ENCODE measurements at regions not wholly inside any gene's neighbourhood (a gene's known extent, or its start where the extent isn't known, plus 50 kb on each side); places are given as distances from the start of the nearest gene placed in this dataset.

DNA sequence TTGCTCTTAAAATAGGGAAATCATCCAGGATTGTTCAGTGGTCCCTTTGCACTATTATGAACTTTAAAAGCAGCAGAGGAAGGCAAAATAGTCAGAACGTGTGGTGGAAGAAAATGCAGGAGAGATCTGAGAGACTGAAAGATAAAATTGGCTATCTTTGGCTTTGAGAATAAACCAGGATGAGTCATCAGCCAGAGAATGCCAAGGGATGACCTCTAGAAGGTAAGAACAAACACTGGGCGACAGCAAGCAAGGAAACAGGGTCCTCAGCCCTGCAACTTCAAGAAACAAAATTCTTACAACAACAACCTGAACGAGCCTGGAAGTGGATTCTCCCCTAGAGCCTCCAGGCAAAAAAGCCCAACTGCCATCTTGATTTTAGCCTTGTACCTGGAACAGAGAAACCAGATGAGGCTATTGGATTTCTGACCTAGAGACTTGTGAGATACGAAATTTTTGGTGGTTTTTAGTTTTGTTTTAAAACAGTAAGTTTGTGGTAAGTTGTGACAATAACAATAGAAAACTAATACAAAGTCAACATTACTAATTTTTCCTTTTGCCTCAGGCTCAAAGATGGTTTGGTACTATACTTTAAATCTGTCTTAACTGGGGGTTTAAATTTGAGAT, 130.2 kb upstream of the CNTNAP2 start:
- TF ChIP-seq CTCF (IDR thresholded peaks at IDR 0.05) (no peak), POLR2A (IDR thresholded peaks at IDR 0.05; ENCODE audit: low read length) (no peak), EP300 (IDR thresholded peaks at IDR 0.05) (no peak), RCOR1 (IDR thresholded peaks at IDR 0.05; ENCODE audit: low read depth, low read length) (no peak), RNF2 (IDR thresholded peaks at IDR 0.05; ENCODE audit: borderline replicate concordance, low read depth) (no peak), TP53 (CRISPR knock-in tag; IDR thresholded peaks at IDR 0.05) (no peak), CEBPB (IDR thresholded peaks at IDR 0.05) (no peak), BCL3 (IDR thresholded peaks at IDR 0.05) (no peak), POLR2AphosphoS2 (conservative IDR thresholded peaks at IDR 0.05; ENCODE audit: low read length) (no peak)
- TF ChIP-seq, protein P1, sequence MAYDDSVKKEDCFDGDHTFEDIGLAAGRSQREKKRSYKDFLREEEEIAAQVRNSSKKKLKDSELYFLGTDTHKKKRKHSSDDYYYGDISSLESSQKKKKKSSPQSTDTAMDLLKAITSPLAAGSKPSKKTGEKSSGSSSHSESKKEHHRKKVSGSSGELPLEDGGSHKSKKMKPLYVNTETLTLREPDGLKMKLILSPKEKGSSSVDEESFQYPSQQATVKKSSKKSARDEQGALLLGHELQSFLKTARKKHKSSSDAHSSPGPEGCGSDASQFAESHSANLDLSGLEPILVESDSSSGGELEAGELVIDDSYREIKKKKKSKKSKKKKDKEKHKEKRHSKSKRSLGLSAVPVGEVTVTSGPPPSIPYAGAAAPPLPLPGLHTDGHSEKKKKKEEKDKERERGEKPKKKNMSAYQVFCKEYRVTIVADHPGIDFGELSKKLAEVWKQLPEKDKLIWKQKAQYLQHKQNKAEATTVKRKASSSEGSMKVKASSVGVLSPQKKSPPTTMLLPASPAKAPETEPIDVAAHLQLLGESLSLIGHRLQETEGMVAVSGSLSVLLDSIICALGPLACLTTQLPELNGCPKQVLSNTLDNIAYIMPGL (CRISPR knock-in tag; IDR thresholded peaks at IDR 0.05; ENCODE audit: borderline replicate concordance): no peak
- TF ChIP-seq, protein P2, sequence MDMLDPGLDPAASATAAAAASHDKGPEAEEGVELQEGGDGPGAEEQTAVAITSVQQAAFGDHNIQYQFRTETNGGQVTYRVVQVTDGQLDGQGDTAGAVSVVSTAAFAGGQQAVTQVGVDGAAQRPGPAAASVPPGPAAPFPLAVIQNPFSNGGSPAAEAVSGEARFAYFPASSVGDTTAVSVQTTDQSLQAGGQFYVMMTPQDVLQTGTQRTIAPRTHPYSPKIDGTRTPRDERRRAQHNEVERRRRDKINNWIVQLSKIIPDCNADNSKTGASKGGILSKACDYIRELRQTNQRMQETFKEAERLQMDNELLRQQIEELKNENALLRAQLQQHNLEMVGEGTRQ (IDR thresholded peaks at IDR 0.05): no peak

All from A549 (cell line).